ENCODE measurements at regions not wholly inside any gene's neighbourhood (a gene's known extent, or its start where the extent isn't known, plus 50 kb on each side); places are given as distances from the start of the nearest gene placed in this dataset.
"Not testable (repeated sequence)": the region's sequence is repeated elsewhere in the genome, so short reads cannot be mapped to it uniquely, and the experiment has no call there.

DNA sequence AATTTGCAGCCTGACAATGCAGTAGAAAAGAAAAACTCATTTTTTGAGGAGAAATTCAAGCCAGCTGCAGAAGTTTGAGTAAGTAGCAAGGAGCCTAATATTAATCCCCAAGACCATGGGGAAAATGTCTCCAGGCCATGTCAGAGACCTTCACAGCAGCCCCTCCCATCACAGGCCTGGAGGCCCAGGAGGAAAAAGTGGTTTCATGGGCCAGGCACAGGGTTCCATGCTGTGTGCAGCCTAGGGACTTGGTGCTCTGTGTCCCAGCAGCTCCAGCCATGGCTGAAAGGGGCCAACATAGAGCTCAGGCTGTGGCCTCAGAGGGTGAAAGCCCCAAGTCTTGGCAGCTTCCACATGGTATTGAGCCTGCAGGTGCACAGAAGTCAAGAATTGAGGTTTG, 418.4 kb downstream of the HINT1 start:
- H3K18ac ChIP-seq (ENCODE audit: extremely low read depth, low read length); FAIRE-seq; H3K4ac ChIP-seq (replicated peaks; ENCODE audit: insufficient read length, low read depth, low read length); DNase-seq (ENCODE audit: low read depth in 1 of 2, low spot score in 2 of 2); H3K79me2 ChIP-seq (ENCODE audit: control insufficient read depth in 1 of 2, insufficient read depth in 2 of 2, low read length in 2 of 2); H3K23ac ChIP-seq (ENCODE audit: insufficient read length); H3K4me3 ChIP-seq (ENCODE audit: extremely low read depth in 1 of 4, insufficient read depth in 2 of 4, low read depth in 3 of 4, low read length in 4 of 4); CTCF ChIA-PET (ENCODE audit: partially characterized antibody); H3K36me3 ChIP-seq (ENCODE audit: control insufficient read depth in 2 of 4, insufficient read depth in 4 of 4, low read length in 3 of 4); H4K8ac ChIP-seq (ENCODE audit: extremely low read depth, insufficient read depth, low read length); H3K9ac ChIP-seq (replicated peaks in 1 of 4; ENCODE audit: extremely low read depth in 1 of 4, low read depth in 3 of 4, low read length in 3 of 4); H2BK15ac ChIP-seq (ENCODE audit: low read length); H3K4me1 ChIP-seq (replicated peaks in 1 of 4; ENCODE audit: control insufficient read depth in 3 of 4, insufficient read depth in 4 of 4, low read length in 3 of 4); H3K27me3 ChIP-seq (replicated peaks in 1 of 4; ENCODE audit: control insufficient read depth in 3 of 4, extremely low read depth in 1 of 4, insufficient read depth in 3 of 4, low read length in 3 of 4); H3K23me2 ChIP-seq (ENCODE audit: low read depth, low read length); H4K91ac ChIP-seq (replicated peaks; ENCODE audit: insufficient read length, low read length); H2AK5ac ChIP-seq (ENCODE audit: low read depth, low read length); H2AFZ ChIP-seq (ENCODE audit: low read length); H3K27ac ChIP-seq (ENCODE audit: low read depth, low read length); H3K56ac ChIP-seq (replicated peaks; ENCODE audit: insufficient read length, low read depth, low read length); H3K4me2 ChIP-seq (ENCODE audit: insufficient read depth in 1 of 2, low read depth in 2 of 2, low read length in 2 of 2); H2BK5ac ChIP-seq (ENCODE audit: low read depth, low read length); H4K20me1 ChIP-seq (replicated peaks in 1 of 2; ENCODE audit: control insufficient read depth in 1 of 2, insufficient read depth in 2 of 2, low read length in 2 of 2); H3K14ac ChIP-seq (ENCODE audit: insufficient read length); H3K9me3 ChIP-seq (ENCODE audit: insufficient read depth in 2 of 2, low read depth in 1 of 2, low read length in 1 of 2); H2BK12ac ChIP-seq (ENCODE audit: low read depth, low read length); POLR2A ChIA-PET (ENCODE audit: partially characterized antibody); H2BK120ac ChIP-seq (replicated peaks; ENCODE audit: low read depth, low read length); H4K5ac ChIP-seq (ENCODE audit: insufficient read length, low read depth, low read length); H2BK20ac ChIP-seq (ENCODE audit: low read length); H3K79me1 ChIP-seq (ENCODE audit: low read depth, low read length): not testable (repeated sequence)

All from H1 (cell line).